GM12873 (cell line): ENCODE measurements at regions not wholly inside any gene's neighbourhood (a gene's known extent, or its start where the extent isn't known, plus 50 kb on each side); places are given as distances from the start of the nearest gene placed in this dataset.

Source experiments
- TF ChIP-seq, protein P1 (sequence below): IDR thresholded peaks from 2 replicates; pipeline ENCODE4 v1.5.1; 2012; ENCODE audit warnings: low read depth, mild to moderate bottlenecking, moderate library complexity, low read length, control low read depth; ENCODE audit not compliant: insufficient read depth; ENCODE audit errors: missing control alignments

GRCh38 chr10:4749271-4749574 lies 76.8 kb upstream of the AKR1E2 start:
- TF ChIP-seq, protein P1, sequence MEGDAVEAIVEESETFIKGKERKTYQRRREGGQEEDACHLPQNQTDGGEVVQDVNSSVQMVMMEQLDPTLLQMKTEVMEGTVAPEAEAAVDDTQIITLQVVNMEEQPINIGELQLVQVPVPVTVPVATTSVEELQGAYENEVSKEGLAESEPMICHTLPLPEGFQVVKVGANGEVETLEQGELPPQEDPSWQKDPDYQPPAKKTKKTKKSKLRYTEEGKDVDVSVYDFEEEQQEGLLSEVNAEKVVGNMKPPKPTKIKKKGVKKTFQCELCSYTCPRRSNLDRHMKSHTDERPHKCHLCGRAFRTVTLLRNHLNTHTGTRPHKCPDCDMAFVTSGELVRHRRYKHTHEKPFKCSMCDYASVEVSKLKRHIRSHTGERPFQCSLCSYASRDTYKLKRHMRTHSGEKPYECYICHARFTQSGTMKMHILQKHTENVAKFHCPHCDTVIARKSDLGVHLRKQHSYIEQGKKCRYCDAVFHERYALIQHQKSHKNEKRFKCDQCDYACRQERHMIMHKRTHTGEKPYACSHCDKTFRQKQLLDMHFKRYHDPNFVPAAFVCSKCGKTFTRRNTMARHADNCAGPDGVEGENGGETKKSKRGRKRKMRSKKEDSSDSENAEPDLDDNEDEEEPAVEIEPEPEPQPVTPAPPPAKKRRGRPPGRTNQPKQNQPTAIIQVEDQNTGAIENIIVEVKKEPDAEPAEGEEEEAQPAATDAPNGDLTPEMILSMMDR: no peak

DNA sequence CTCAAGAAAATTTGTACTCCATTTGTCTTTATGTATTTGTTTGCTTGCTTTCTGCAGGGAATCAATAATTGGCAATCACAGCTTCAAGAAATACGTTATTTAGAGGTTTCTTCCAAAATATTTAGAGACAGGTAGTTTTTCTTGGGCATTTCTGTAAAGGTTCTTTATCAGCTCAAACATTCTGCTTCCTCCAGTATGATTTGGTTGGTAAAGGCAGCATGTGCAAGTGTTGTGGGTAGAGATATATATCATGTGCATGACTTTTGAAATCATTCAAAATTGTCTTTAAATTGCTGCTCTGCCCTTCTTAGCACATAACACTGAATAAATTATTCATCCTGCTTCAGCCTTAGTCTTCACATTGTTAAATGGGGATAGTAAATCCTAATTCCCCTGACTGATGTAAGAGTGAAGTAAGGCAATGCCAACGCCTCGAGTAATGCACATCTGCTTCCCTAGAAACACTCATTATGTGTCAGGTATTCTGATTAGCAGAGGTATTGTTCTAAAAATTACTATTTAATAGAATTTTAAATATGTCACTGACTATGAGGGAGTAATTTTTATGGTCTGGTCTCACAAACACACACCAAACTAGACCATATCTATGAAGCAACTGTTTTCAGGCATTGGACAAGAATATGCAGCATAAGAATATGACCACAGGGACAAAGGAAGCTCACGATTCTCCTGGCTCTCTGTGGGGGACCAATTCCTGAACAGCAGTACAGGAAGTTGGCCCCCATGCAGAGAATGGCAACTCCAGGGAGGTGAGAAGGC lies 77.3 kb upstream of the AKR1E2 start:
- TF ChIP-seq, protein P1: no peak

DNA sequence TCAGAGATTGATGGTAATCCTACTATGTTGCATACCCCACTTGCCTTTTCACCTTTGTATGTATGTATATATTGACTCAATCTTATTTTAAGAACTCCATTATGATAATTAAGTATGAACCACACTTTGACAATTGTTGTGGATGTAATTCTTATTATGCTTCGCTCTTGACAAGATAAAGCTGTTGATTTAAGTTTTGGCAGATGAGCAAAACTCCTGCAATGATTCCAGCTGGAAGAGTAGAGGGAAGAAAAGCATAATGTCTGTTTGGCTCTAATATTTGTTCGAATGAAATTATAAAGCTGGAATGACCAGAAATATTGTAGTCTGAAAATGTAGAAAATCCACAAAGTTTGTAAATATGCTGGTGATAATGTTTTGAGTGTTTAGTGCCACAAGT lies 83.8 kb upstream of the AKR1E2 start:
- TF ChIP-seq, protein P1: no peak

DNA sequence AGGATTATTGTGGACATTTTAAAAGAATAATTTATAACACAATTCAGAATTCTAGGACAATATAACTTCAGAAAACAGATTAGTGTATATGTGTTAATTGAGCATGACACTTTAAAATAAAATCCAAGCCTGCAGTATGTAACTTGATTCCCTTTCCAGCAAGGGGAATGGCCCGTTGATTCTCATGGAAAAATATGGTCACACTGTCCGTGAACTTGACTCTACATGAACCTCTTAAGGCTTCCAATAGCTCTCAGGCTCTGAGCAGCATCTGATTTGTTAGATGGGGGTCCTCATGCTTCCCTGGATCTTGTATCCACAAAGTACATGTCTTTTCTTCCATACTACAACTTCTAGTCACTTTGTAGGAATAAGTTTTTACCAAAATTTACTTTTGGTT lies 85.5 kb upstream of the AKR1E2 start:
- TF ChIP-seq, protein P1: no peak

DNA sequence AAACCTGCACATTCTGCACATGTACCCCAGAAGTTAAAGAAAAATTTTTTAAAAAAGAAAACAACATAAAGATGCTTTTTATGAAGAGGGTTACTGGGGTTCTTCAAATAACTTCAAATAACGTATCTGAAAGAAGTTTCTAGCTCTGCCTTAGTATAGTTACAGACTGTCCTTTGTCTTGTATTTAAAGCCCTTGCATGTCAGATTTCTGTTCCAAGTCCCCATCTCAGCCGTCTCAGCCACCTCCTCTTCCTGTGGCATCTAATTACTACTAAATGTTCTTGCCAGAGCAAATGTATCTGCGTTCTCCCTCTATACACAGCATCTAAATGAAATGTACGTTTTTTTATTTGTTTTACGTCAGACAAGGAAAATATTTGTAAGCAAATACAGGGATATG lies 89.4 kb upstream of the AKR1E2 start:
- TF ChIP-seq, protein P1: no peak

DNA sequence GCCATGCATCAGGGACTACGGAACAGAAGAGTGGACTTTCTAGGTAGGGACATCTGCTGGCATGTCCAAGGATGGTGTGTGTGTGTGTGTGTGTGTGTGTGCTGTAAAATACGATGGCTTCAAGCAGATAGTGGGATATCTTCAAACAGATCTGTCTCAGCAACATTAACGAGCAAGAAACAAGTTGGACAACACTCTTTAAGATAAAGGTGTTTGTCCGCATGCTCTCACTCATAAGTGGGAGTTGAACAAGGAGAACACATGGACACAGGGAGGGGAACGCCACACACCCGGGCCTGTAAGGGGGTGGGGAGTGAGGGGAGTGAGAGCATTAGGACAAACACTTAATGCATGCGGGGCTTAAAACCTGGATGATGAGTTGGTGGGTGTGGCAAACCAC lies 89.8 kb upstream of the AKR1E2 start:
- TF ChIP-seq, protein P1: no peak

DNA sequence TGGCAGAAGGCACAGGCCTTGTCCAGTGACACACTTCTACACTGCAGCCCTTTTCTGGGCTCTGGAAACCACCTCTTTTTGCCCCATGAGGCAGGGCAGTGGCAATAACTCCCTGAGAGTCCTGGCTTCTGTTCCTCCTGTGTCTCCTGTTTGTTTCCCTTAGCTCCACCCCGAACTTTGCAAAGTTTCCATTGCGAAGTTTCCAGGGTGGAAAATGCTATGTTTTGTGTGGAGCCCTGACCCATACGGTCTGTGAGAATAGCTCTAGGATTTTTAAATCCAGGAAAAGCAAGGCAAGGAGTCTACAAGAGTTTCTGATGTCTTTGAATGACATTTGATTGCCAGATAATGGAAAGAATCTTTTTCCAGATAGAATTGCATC lies 92.2 kb upstream of the AKR1E2 start:
- TF ChIP-seq, protein P1: no peak
